HCT116 (cell line): ENCODE measurements at regions not wholly inside any gene's neighbourhood (a gene's known extent, or its start where the extent isn't known, plus 50 kb on each side); places are given as distances from the start of the nearest gene placed in this dataset.

Source experiments
- ATAC-seq: fragments of 200-7000 bp; cut with Tn5 transposase; 2 replicates; pipeline ENCODE4 v1.9.1; 2020; ENCODE audit warnings: mild to moderate bottlenecking, moderate library complexity
- BruUV-seq: library from RNA; stranded (reverse); fragments of 400-500 nt; replicated peaks from 2 replicates; lab custom pipeline; 2021; lab: Mats Ljungman, UMichigan
- CTCF ChIA-PET: fragments of 300-600 bp; sonication (Branson Sonifier 250); formaldehyde crosslinking; loops from one replicate; lab custom pipeline; 2021; ENCODE audit warnings: antibody characterized with exemption; lab: Charles Lee
- POLR2A ChIA-PET: fragments of 300-600, 350-600 bp; sonication (Branson Sonifier 250); formaldehyde crosslinking; loops from one replicate; lab custom pipeline; 2021; ENCODE audit warnings: antibody characterized with exemption; lab: Charles Lee
- RAD21 ChIA-PET, 2 experiments: fragments of 300-600 bp; sonication (Branson Sonifier 250); formaldehyde crosslinking; loops; one replicate each; lab custom pipeline; 2023; ENCODE audit warnings: low total read pairs in 2 of 2; ENCODE audit not compliant: uncharacterized antibody in 2 of 2, unreplicated experiment in 2 of 2, low non-redundant PET in 1 of 2; lab: Charles Lee
- DNase-seq: peaks from one replicate; pipeline ENCODE4 v3.0.0-alpha.2; 2010; ENCODE audit warnings: low read depth, low spot score
- H2AFZ ChIP-seq: fragments of 200-600 bp; shearing (Covaris generic), sonication (generic); 2 replicates; pipeline ENCODE4 v1.6.1; 2017; ENCODE audit warnings: low read depth, mixed run types, mixed read lengths, antibody characterized with exemption, low read length; ENCODE audit not compliant: poor library complexity, severe bottlenecking
- H3K27ac ChIP-seq: 2 replicates; pipeline ENCODE4 v1.5.1; 2012; ENCODE audit warnings: low read depth, low read length
- H3K27me3 ChIP-seq: fragments of 200-600 bp; sonication (generic); 2 replicates; pipeline ENCODE4 v1.6.1; 2016; ENCODE audit warnings: mixed run types, low read length, mixed read lengths; ENCODE audit not compliant: insufficient read depth
- H3K36me3 ChIP-seq, 2 experiments: fragments of 200-500 bp in 1 of 2; fragments of 200-600 bp in 1 of 2; sonication (Bioruptor generic) in 1 of 2; sonication (generic) in 1 of 2; 2 replicates each; pipeline versions ENCODE4 v1.5.1 to v1.6.1; 2014 to 2016; ENCODE audit warnings: low read length in 2 of 2, inconsistent platforms in 1 of 2, mixed read lengths in 1 of 2, mixed run types in 1 of 2; ENCODE audit not compliant: insufficient read depth in 2 of 2, control insufficient read depth in 1 of 2
- H3K4me1 ChIP-seq, 2 experiments: fragments of 200-600 bp in 1 of 2; sonication (generic) in 1 of 2; 2 replicates each; pipeline versions ENCODE4 v1.5.1 to v1.6.1; 2012 to 2017; ENCODE audit warnings: low read length in 2 of 2, inconsistent platforms in 1 of 2, mild to moderate bottlenecking in 1 of 2, mixed read lengths in 1 of 2, mixed run types in 1 of 2, moderate library complexity in 1 of 2; ENCODE audit not compliant: insufficient read depth in 2 of 2, control insufficient read depth in 1 of 2
- H3K4me2 ChIP-seq: fragments of 200-600 bp; sonication (generic); 2 replicates; pipeline ENCODE4 v1.6.1; 2017; ENCODE audit warnings: mixed run types, low read length, mixed read lengths
- H3K4me3 ChIP-seq, 2 experiments: fragments of 200-600 bp in 1 of 2; sonication (generic) in 1 of 2; replicated peaks in 1 of 2; 2 replicates each; pipeline ENCODE4 v1.5.1; 2011 to 2016; ENCODE audit warnings: low read length in 2 of 2, control low read depth in 1 of 2, low read depth in 1 of 2, mild to moderate bottlenecking in 1 of 2, mixed read lengths in 1 of 2, mixed run types in 1 of 2
- H3K79me2 ChIP-seq: fragments of 200-600 bp; sonication (generic); 2 replicates; pipeline ENCODE4 v1.6.1; 2017; ENCODE audit warnings: mild to moderate bottlenecking, mixed run types, low read length, moderate library complexity, mixed read lengths; ENCODE audit not compliant: insufficient read depth
- H3K9ac ChIP-seq: fragments of 200-600 bp; sonication (generic); 2 replicates; pipeline ENCODE4 v1.6.1; 2016; ENCODE audit warnings: low read length, mixed read lengths
- H3K9me2 ChIP-seq: fragments of 200-600 bp; sonication (generic), shearing (Covaris generic); 2 replicates; pipeline ENCODE4 v1.6.1; 2017; ENCODE audit warnings: mixed run types, mild to moderate bottlenecking, moderate library complexity; ENCODE audit not compliant: insufficient read depth
- H3K9me3 ChIP-seq, 2 experiments: fragments of 200-500 bp in 1 of 2; fragments of 200-600 bp in 1 of 2; sonication (Bioruptor generic) in 1 of 2; sonication (generic) in 1 of 2; 2 replicates each; pipeline ENCODE4 v1.6.1; 2014 to 2017; ENCODE audit warnings: low read length in 2 of 2, mixed read lengths in 2 of 2, inconsistent platforms in 1 of 2, low read depth in 1 of 2, mild to moderate bottlenecking in 1 of 2, mixed run types in 1 of 2, moderate library complexity in 1 of 2; ENCODE audit not compliant: control insufficient read depth in 1 of 2, insufficient read depth in 1 of 2
- H4K20me1 ChIP-seq: fragments of 200-600 bp; sonication (generic), shearing (Covaris generic); 2 replicates; pipeline ENCODE4 v1.6.1; 2017; ENCODE audit warnings: mixed run types, mild to moderate bottlenecking, moderate library complexity; ENCODE audit not compliant: insufficient read depth
- CBX3 ChIP-seq: IDR thresholded peaks from 2 replicates; pipeline ENCODE4 v1.6.1; 2012; ENCODE audit warnings: low read depth
- EZH2phosphoT487 ChIP-seq: fragments of 200-600 bp; IDR thresholded peaks from 2 replicates; pipeline ENCODE4 v1.6.1; 2018; ENCODE audit warnings: antibody characterized with exemption, borderline replicate concordance
- SIN3A ChIP-seq: IDR thresholded peaks from 2 replicates; pipeline ENCODE4 v1.6.1; 2012; ENCODE audit warnings: low read depth
- ZBTB33 ChIP-seq: IDR thresholded peaks from 2 replicates; pipeline ENCODE4 v1.6.1; 2011; ENCODE audit warnings: mild to moderate bottlenecking, low read length, moderate library complexity; ENCODE audit not compliant: insufficient replicate concordance; ENCODE audit errors: extremely low read depth
- ZNF274 ChIP-seq: fragments of 200-500 bp; sonication (Bioruptor generic); IDR thresholded peaks from 2 replicates; pipeline ENCODE4 v1.6.1; 2014; ENCODE audit warnings: mild to moderate bottlenecking, low read depth, low read length, inconsistent platforms
- intact Hi-C: fragments of 100-400 bp; cut with micrococcal nuclease; formaldehyde crosslinking; loops from 2 replicates; pipeline ENCODE4 v1.10.0; 2022
- TF ChIP-seq, protein P1 (sequence below): IDR thresholded peaks from 2 replicates; pipeline ENCODE4 v1.6.1; 2012; ENCODE audit warnings: low read depth

DNA sequence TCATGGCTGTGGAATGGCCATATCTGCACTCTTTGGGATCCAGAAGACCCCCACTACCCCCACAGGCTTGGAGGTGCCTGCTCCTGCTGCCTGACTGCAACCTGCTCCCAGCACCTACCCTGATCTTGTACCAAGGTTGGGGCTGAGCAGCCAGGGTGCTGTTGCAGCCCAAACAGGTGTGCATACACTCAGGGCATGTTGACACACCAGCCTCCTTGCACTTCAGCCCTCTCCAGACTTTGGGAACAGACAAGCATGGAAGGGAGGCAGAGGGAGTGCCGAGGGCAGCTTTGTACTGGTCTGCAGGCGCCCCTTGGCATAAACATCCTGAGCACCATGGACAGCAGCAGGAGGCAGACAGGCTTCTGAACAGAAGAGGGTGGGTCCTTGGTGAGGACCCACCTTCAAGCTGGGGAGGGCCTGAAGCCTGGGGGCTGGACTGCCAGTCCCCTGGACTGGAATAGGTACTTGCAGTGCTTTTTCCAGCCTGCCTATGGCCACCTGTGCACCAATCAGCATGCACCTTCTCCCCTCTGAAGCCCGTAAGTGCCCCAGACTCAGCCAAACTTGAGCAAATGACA, 1675.8 kb downstream of the HACE1 start:
- H3K9me3 ChIP-seq, result no peaks in the 10 kb centered on the region
- RAD21 ChIA-PET, result no interaction called here
- H3K36me3 ChIP-seq, result no peaks in the 10 kb centered on the region
- TF ChIP-seq, protein P1, sequence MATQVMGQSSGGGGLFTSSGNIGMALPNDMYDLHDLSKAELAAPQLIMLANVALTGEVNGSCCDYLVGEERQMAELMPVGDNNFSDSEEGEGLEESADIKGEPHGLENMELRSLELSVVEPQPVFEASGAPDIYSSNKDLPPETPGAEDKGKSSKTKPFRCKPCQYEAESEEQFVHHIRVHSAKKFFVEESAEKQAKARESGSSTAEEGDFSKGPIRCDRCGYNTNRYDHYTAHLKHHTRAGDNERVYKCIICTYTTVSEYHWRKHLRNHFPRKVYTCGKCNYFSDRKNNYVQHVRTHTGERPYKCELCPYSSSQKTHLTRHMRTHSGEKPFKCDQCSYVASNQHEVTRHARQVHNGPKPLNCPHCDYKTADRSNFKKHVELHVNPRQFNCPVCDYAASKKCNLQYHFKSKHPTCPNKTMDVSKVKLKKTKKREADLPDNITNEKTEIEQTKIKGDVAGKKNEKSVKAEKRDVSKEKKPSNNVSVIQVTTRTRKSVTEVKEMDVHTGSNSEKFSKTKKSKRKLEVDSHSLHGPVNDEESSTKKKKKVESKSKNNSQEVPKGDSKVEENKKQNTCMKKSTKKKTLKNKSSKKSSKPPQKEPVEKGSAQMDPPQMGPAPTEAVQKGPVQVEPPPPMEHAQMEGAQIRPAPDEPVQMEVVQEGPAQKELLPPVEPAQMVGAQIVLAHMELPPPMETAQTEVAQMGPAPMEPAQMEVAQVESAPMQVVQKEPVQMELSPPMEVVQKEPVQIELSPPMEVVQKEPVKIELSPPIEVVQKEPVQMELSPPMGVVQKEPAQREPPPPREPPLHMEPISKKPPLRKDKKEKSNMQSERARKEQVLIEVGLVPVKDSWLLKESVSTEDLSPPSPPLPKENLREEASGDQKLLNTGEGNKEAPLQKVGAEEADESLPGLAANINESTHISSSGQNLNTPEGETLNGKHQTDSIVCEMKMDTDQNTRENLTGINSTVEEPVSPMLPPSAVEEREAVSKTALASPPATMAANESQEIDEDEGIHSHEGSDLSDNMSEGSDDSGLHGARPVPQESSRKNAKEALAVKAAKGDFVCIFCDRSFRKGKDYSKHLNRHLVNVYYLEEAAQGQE, result peak; percentile 56
- TF ChIP-seq CBX3, result no peak
- CTCF ChIA-PET, result no interaction called here
- no peak overlapping the region for H3K4me3 ChIP-seq
- DNase-seq, result no peak
- no peak overlapping the region for H2AFZ ChIP-seq
- H3K9ac ChIP-seq, result no peak overlapping the region
- intact Hi-C loops, result no loop called here
- H3K4me1 ChIP-seq, result no peaks in the 10 kb centered on the region
- no peak for ATAC-seq
- no peaks in the 10 kb centered on the region for H3K9me2 ChIP-seq
- no peak overlapping the region for H3K27ac ChIP-seq
- no peaks in the 10 kb centered on the region for H4K20me1 ChIP-seq
- no peak overlapping the region for H3K4me2 ChIP-seq
- no TSS peak for BruUV-seq
- H3K79me2 ChIP-seq, result no peaks in the 10 kb centered on the region
- POLR2A ChIA-PET, result no interaction called here
- no peaks in the 10 kb centered on the region for H3K27me3 ChIP-seq

GRCh38 chr6:103178193-103178592, 1681.5 kb downstream of the HACE1 start:
- ATAC-seq, result no peak
- RAD21 ChIA-PET, result no interaction called here
- Histone ChIP-seq H3K4me1 (no peaks in the 10 kb centered on the region), H3K4me3 (no peak overlapping the region), H3K9me3 (no peaks in the 10 kb centered on the region), H3K27ac (no peak overlapping the region), H2AFZ (no peak overlapping the region), H3K79me2 (no peaks in the 10 kb centered on the region), H4K20me1 (no peaks in the 10 kb centered on the region), H3K27me3 (no peaks in the 10 kb centered on the region), H3K4me2 (no peak overlapping the region), H3K9ac (no peak overlapping the region), H3K36me3 (no peaks in the 10 kb centered on the region), H3K9me2 (no peaks in the 10 kb centered on the region)
- CTCF ChIA-PET, result no interaction called here
- BruUV-seq, result no TSS peak
- TF ChIP-seq EZH2phosphoT487 (no peak), ZBTB33 (no peak), SIN3A (no peak), ZNF274 (no peak)
- DNase-seq, result no peak
- intact Hi-C loops, result no loop called here
- POLR2A ChIA-PET, result no interaction called here
